ENCODE measurements at regions not wholly inside any gene's neighbourhood (a gene's known extent, or its start where the extent isn't known, plus 50 kb on each side); places are given as distances from the start of the nearest gene placed in this dataset.

DNA sequence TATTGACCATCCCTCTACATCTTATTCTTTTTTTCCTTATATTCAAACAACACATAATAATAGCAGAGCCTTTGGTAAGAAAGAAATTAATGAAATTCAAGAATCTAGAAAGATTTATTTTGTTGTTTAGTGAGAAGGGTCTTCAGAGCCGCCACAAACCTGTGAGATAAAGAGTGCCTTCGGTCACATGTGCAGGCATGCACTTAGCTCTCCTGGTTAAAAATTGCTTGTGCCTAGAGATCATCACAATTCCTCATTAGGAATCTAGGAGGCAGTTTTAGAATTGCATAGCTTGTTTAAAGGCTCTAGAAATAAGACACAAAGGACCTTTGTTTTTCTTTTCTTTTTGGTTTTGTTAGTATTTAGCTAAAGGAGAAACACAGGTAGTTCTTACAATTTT, 1948.4 kb upstream of the IGFBP7 start:
- TF ChIP-seq, protein P1, sequence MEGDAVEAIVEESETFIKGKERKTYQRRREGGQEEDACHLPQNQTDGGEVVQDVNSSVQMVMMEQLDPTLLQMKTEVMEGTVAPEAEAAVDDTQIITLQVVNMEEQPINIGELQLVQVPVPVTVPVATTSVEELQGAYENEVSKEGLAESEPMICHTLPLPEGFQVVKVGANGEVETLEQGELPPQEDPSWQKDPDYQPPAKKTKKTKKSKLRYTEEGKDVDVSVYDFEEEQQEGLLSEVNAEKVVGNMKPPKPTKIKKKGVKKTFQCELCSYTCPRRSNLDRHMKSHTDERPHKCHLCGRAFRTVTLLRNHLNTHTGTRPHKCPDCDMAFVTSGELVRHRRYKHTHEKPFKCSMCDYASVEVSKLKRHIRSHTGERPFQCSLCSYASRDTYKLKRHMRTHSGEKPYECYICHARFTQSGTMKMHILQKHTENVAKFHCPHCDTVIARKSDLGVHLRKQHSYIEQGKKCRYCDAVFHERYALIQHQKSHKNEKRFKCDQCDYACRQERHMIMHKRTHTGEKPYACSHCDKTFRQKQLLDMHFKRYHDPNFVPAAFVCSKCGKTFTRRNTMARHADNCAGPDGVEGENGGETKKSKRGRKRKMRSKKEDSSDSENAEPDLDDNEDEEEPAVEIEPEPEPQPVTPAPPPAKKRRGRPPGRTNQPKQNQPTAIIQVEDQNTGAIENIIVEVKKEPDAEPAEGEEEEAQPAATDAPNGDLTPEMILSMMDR (conservative IDR thresholded peaks at IDR 0.05; ENCODE audit: low read length) = no peak
- TF ChIP-seq EZH2phosphoT487 (IDR thresholded peaks at IDR 0.05; ENCODE audit: borderline replicate concordance) = no peak
